WTC11 (cell line): ENCODE measurements at regions not wholly inside any gene's neighbourhood (a gene's known extent, or its start where the extent isn't known, plus 50 kb on each side); places are given as distances from the start of the nearest gene placed in this dataset.

Experiments used
- ATAC-seq: fragments of 200-7000 bp; cut with Tn5 transposase; 2 replicates; pipeline ENCODE4 v1.10.0; 2021; ENCODE audit warnings: mild to moderate bottlenecking, moderate library complexity
- CTCF ChIA-PET: fragments of 300-600 bp; sonication (Branson Sonifier 250); formaldehyde crosslinking; loops from one replicate; lab custom pipeline; 2021; ENCODE audit warnings: antibody characterized with exemption; lab: Charles Lee
- POLR2A ChIA-PET: fragments of 350-600 bp; sonication (Branson Sonifier 250); formaldehyde crosslinking; loops from one replicate; lab custom pipeline; 2021; ENCODE audit warnings: antibody characterized with exemption; lab: Charles Lee
- DNase-seq: peaks from one replicate; pipeline ENCODE4 v3.0.0; 2021; ENCODE audit warnings: low spot score
- H3K27ac Mint-ChIP-seq: 2 replicates; pipeline ENCODE4 v1.8.0; 2021; ENCODE audit warnings: mixed read lengths
- H3K27me3 Mint-ChIP-seq: 2 replicates; pipeline ENCODE4 v1.8.0; 2021; ENCODE audit warnings: low read depth, mild to moderate bottlenecking, moderate library complexity, mixed read lengths
- H3K36me3 Mint-ChIP-seq: 2 replicates; pipeline ENCODE4 v1.8.0; 2021; ENCODE audit warnings: mixed read lengths
- H3K4me1 Mint-ChIP-seq: 2 replicates; pipeline ENCODE4 v1.8.0; 2022; ENCODE audit warnings: mixed read lengths
- H3K4me3 Mint-ChIP-seq: 2 replicates; pipeline ENCODE4 v1.8.0; 2021; ENCODE audit warnings: mild to moderate bottlenecking, moderate library complexity, mixed read lengths
- H3K9me3 Mint-ChIP-seq: 2 replicates; pipeline ENCODE4 v1.8.0; 2021; ENCODE audit warnings: mixed read lengths
- ATF3 ChIP-seq: sonication (generic); formaldehyde crosslinking; conservative IDR thresholded peaks from 2 replicates; pipeline ENCODE4 v1.8.1; 2022; ENCODE audit warnings: mild to moderate bottlenecking, missing genetic modification reagents
- CBFB ChIP-seq: sonication (generic); formaldehyde crosslinking; IDR thresholded peaks from 2 replicates; pipeline ENCODE4 v1.8.1; 2022; ENCODE audit warnings: mild to moderate bottlenecking, low read depth, missing genetic modification reagents
- CREB1 ChIP-seq: sonication (generic); formaldehyde crosslinking; IDR thresholded peaks from 2 replicates; pipeline ENCODE4 v1.8.0; 2023; ENCODE audit warnings: mild to moderate bottlenecking, missing genetic modification reagents
- FOXJ3 ChIP-seq: sonication (generic); formaldehyde crosslinking; IDR thresholded peaks from 2 replicates; pipeline ENCODE4 v1.9.0; 2021; ENCODE audit warnings: missing genetic modification reagents, mild to moderate bottlenecking, borderline replicate concordance
- FOXK1 ChIP-seq: sonication (generic); formaldehyde crosslinking; IDR thresholded peaks from 2 replicates; pipeline ENCODE4 v1.8.0; 2022; ENCODE audit warnings: mild to moderate bottlenecking, moderate library complexity, missing genetic modification reagents
- GABPB1 ChIP-seq: sonication (generic); formaldehyde crosslinking; IDR thresholded peaks from 2 replicates; pipeline ENCODE4 v1.8.1; 2023; ENCODE audit warnings: mild to moderate bottlenecking, missing genetic modification reagents
- JUN ChIP-seq: sonication (generic); formaldehyde crosslinking; IDR thresholded peaks from 2 replicates; pipeline ENCODE4 v1.8.0; 2023; ENCODE audit warnings: mild to moderate bottlenecking, missing genetic modification reagents
- MYBL2 ChIP-seq: sonication (generic); formaldehyde crosslinking; IDR thresholded peaks from 2 replicates; pipeline ENCODE4 v1.8.1; 2023; ENCODE audit warnings: mild to moderate bottlenecking, moderate library complexity, missing genetic modification reagents
- NR1H2 ChIP-seq: sonication (generic); formaldehyde crosslinking; IDR thresholded peaks from 2 replicates; pipeline ENCODE4 v1.9.0; 2021; ENCODE audit warnings: mild to moderate bottlenecking, moderate library complexity, missing genetic modification reagents
- PRDM15 ChIP-seq: sonication (generic); formaldehyde crosslinking; IDR thresholded peaks from 2 replicates; pipeline ENCODE4 v1.8.0; 2022; ENCODE audit warnings: missing genetic modification reagents
- RORB ChIP-seq: fragments of 250-450 bp; sonication (Bioruptor Pico); IDR thresholded peaks from 2 replicates; pipeline ENCODE4 v1.9.0; 2021; ENCODE audit warnings: mild to moderate bottlenecking
- SMAD3 ChIP-seq: sonication (generic); formaldehyde crosslinking; IDR thresholded peaks from 2 replicates; pipeline ENCODE4 v1.8.0; 2022; ENCODE audit warnings: missing genetic modification reagents, mild to moderate bottlenecking, borderline replicate concordance
- SP1 ChIP-seq: sonication (generic); formaldehyde crosslinking; conservative IDR thresholded peaks from 2 replicates; pipeline ENCODE4 v1.8.1; 2022; ENCODE audit warnings: missing genetic modification reagents
- STAT6 ChIP-seq: sonication (generic); formaldehyde crosslinking; conservative IDR thresholded peaks from 2 replicates; pipeline ENCODE4 v1.8.1; 2023; ENCODE audit warnings: mild to moderate bottlenecking, low read depth, missing genetic modification reagents, moderate library complexity
- TCF7 ChIP-seq: sonication (generic); formaldehyde crosslinking; IDR thresholded peaks from 2 replicates; pipeline ENCODE4 v1.8.0; 2022; ENCODE audit warnings: mild to moderate bottlenecking, low read depth, missing genetic modification reagents, moderate library complexity
- USF2 ChIP-seq: sonication (generic); formaldehyde crosslinking; IDR thresholded peaks from 2 replicates; pipeline ENCODE4 v1.8.1; 2023; ENCODE audit warnings: mild to moderate bottlenecking, missing genetic modification reagents, moderate library complexity
- ZBTB43 ChIP-seq: sonication (generic); formaldehyde crosslinking; IDR thresholded peaks from 2 replicates; pipeline ENCODE4 v1.8.1; 2023; ENCODE audit warnings: mild to moderate bottlenecking, missing genetic modification reagents
- ZNF121 ChIP-seq: sonication (generic); formaldehyde crosslinking; IDR thresholded peaks from 2 replicates; pipeline ENCODE4 v1.8.0; 2023; ENCODE audit warnings: missing genetic modification reagents
- ZNF232 ChIP-seq: sonication (generic); formaldehyde crosslinking; IDR thresholded peaks from 2 replicates; pipeline ENCODE4 v1.8.0; 2022; ENCODE audit warnings: mild to moderate bottlenecking, missing genetic modification reagents
- ZNF423 ChIP-seq: fragments of 250-450 bp; sonication (Bioruptor Pico); IDR thresholded peaks from 2 replicates; pipeline ENCODE4 v2.1.2; 2022; ENCODE audit warnings: mild to moderate bottlenecking, moderate library complexity

- ChIA-PET POLR2A (no interaction called here), CTCF (interaction anchor here (1.7 kb wide), 1 partner anchor 25 kb away, joined by 8 read pairs; no protein-coding TSS in a partner anchor)
- DNase-seq (no peak), ATAC-seq (no peak)
- H3K36me3 Mint-ChIP-seq, result no peaks in the 10 kb centered on the region
- H3K9me3 Mint-ChIP-seq, result no peaks in the 10 kb centered on the region
- H3K4me1 Mint-ChIP-seq, result no peaks in the 10 kb centered on the region
- no peak overlapping the region for H3K4me3 Mint-ChIP-seq
- no peak for TF ChIP-seq RORB
- TF ChIP-seq JUN (CRISPR knock-in tag), result no peak
- TF ChIP-seq TCF7 (CRISPR knock-in tag), result no peak
- TF ChIP-seq ZNF423 (CRISPR knock-in tag), result no peak
- TF ChIP-seq ZBTB43, result no peak
- no peak for TF ChIP-seq PRDM15 (CRISPR knock-in tag)
- TF ChIP-seq ATF3, result no peak
- no peak for TF ChIP-seq FOXJ3
- no peak for TF ChIP-seq MYBL2 (CRISPR knock-in tag)
- no peak for TF ChIP-seq ZNF232 (CRISPR knock-in tag)
- TF ChIP-seq SP1 (CRISPR knock-in tag), result no peak
- no peak for TF ChIP-seq ZNF121 (CRISPR knock-in tag)
- TF ChIP-seq NR1H2 (CRISPR knock-in tag), result no peak
- no peak for TF ChIP-seq STAT6 (CRISPR knock-in tag)
- no peak overlapping the region for H3K27ac Mint-ChIP-seq
- no peaks in the 10 kb centered on the region; the same call in 1 of the 2 replicates for H3K27me3 Mint-ChIP-seq
Observed at GRCh38 chr11:129720156-129720555, 95.5 kb upstream of the TMEM45B start.

- DNase-seq, result no peak
- TF ChIP-seq CREB1, result no peak
- TF ChIP-seq GABPB1 (CRISPR knock-in tag), result no peak
- no peak for TF ChIP-seq FOXK1 (CRISPR knock-in tag)
- no peak for TF ChIP-seq CBFB (CRISPR knock-in tag)
- TF ChIP-seq FOXJ3, result no peak
- no peak for TF ChIP-seq PRDM15 (CRISPR knock-in tag)
- TF ChIP-seq USF2 (CRISPR knock-in tag), result no peak
- TF ChIP-seq ATF3, result no peak
- no peak for TF ChIP-seq STAT6 (CRISPR knock-in tag)
- TF ChIP-seq SMAD3 (CRISPR knock-in tag), result no peak
Observed at GRCh38 chr11:129720994-129721393, 94.7 kb upstream of the TMEM45B start.

More at GRCh38 chr11:129720994-129721393, 94.7 kb upstream of the TMEM45B start:
- Mint-ChIP-seq H3K9me3 (no peaks in the 10 kb centered on the region), H3K4me1 (no peaks in the 10 kb centered on the region), H3K27me3 (no peaks in the 10 kb centered on the region; the same call in 1 of the 2 replicates), H3K36me3 (no peaks in the 10 kb centered on the region), H3K4me3 (no peak overlapping the region), H3K27ac (no peak overlapping the region)
- POLR2A ChIA-PET, result no interaction called here
- ATAC-seq, result no peak
- CTCF ChIA-PET, result interaction anchor here (1.6 kb wide), 1 partner anchor 26 kb away, joined by 4 read pairs; no protein-coding TSS in a partner anchor
